Transverse colon (tissue), 4 donors: ENCODE measurements at regions not wholly inside any gene's neighbourhood (a gene's known extent, or its start where the extent isn't known, plus 50 kb on each side); places are given as distances from the start of the nearest gene placed in this dataset.

Source experiments
- EP300 ChIP-seq: sonication (generic); formaldehyde crosslinking; IDR thresholded peaks from one replicate; pipeline ENCODE4 v1.6.1; 2017; ENCODE audit warnings: antibody characterized with exemption, low read depth
- POLR2A ChIP-seq: fragments of 450-650 bp; IDR thresholded peaks from one replicate; pipeline ENCODE4 v1.6.1; 2016; ENCODE audit warnings: antibody characterized with exemption, mild to moderate bottlenecking, moderate library complexity
- POLR2AphosphoS5 ChIP-seq, 3 donors: sonication (generic); formaldehyde crosslinking; IDR thresholded peaks; one replicate each; pipeline ENCODE4 v1.6.1; 2016; ENCODE audit warnings: antibody characterized with exemption in 3 of 3
- TF ChIP-seq, protein P1 (sequence below), 5 experiments: fragments of 200-600 bp in 3 of 5; fragments of 450-650 bp in 2 of 5; sonication (generic) in 3 of 5; IDR thresholded peaks; 1 replicate in 2 of 5; 2 replicates in 3 of 5; pipeline ENCODE4 v1.5.1; 2016 to 2017; ENCODE audit warnings: antibody characterized with exemption in 5 of 5, inconsistent platforms in 3 of 5, mild to moderate bottlenecking in 2 of 5, moderate library complexity in 1 of 5

DNA sequence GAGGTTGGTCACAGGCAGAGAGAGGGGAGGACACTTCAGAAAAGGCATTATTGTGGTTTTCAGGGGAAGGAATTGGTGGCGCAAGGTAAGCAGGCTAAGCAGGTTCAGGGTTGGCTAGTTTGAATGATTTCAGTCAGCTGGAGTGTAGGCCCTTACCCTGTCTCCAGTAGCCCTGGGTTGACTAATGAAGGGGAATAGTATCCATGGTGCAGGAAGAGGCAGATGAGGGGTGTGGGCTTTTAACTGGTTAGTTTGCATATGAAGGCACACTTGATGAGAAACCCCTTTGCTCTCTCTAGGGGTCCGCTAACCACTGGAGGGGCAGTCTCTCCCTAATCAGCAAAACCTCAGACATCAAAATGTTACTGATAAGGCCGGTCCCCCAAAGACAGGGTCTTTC is 249.7 kb downstream of the AASDHPPT start:
- TF ChIP-seq POLR2A = no peak
- no peak for TF ChIP-seq POLR2AphosphoS5 (IDR thresholded peaks at IDR 0.05)
- TF ChIP-seq, protein P1, sequence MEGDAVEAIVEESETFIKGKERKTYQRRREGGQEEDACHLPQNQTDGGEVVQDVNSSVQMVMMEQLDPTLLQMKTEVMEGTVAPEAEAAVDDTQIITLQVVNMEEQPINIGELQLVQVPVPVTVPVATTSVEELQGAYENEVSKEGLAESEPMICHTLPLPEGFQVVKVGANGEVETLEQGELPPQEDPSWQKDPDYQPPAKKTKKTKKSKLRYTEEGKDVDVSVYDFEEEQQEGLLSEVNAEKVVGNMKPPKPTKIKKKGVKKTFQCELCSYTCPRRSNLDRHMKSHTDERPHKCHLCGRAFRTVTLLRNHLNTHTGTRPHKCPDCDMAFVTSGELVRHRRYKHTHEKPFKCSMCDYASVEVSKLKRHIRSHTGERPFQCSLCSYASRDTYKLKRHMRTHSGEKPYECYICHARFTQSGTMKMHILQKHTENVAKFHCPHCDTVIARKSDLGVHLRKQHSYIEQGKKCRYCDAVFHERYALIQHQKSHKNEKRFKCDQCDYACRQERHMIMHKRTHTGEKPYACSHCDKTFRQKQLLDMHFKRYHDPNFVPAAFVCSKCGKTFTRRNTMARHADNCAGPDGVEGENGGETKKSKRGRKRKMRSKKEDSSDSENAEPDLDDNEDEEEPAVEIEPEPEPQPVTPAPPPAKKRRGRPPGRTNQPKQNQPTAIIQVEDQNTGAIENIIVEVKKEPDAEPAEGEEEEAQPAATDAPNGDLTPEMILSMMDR (IDR thresholded peaks at IDR 0.05) = no peak
- no peak for TF ChIP-seq EP300
